ENCODE measurements at regions not wholly inside any gene's neighbourhood (a gene's known extent, or its start where the extent isn't known, plus 50 kb on each side); places are given as distances from the start of the nearest gene placed in this dataset.

DNA sequence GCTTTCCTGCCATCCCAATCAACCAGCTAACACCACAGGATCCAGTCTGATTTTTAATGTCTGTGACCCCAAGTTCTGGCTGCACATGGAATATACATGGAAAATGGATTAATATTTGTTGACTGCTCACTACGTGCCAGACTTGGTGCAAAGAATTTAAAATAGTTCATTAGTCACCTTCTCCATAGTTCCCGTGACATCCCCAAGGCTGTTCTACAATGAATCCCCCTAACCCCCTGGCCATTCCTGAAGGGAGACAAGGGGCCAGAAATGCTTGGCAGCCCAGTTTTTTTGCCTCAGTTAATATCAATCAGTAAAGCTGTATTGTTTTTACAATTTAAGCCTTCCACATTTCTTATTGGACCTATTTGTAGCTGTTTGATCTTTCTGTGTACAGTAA is 71.0 kb upstream of the ST3GAL5 start:
- TF ChIP-seq LEF1 (IDR thresholded peaks at IDR 0.05; ENCODE audit: borderline replicate concordance) (no peak), FOXM1 (IDR thresholded peaks at IDR 0.05; ENCODE audit: borderline replicate concordance) (no peak), CTBP1 (IDR thresholded peaks at IDR 0.05; ENCODE audit: borderline replicate concordance) (no peak), SP1 (IDR thresholded peaks at IDR 0.05) (no peak), ARNT (IDR thresholded peaks at IDR 0.05) (no peak), FOXK2 (IDR thresholded peaks at IDR 0.05) (no peak), HDGF (IDR thresholded peaks at IDR 0.05; ENCODE audit: borderline replicate concordance) (no peak), ZNF384 (IDR thresholded peaks at IDR 0.05) (no peak), TARDBP (IDR thresholded peaks at IDR 0.05) (no peak)
